WTC11 (cell line): ENCODE measurements at regions not wholly inside any gene's neighbourhood (a gene's known extent, or its start where the extent isn't known, plus 50 kb on each side); places are given as distances from the start of the nearest gene placed in this dataset.
"Not testable (repeated sequence)": the region's sequence is repeated elsewhere in the genome, so short reads cannot be mapped to it uniquely, and the experiment has no call there.

Experiments
- ATAC-seq: fragments of 200-7000 bp; cut with Tn5 transposase; 2 replicates; pipeline ENCODE4 v1.10.0; 2021; ENCODE audit warnings: mild to moderate bottlenecking, moderate library complexity
- CTCF ChIA-PET: fragments of 300-600 bp; sonication (Branson Sonifier 250); formaldehyde crosslinking; loops from one replicate; lab custom pipeline; 2021; ENCODE audit warnings: antibody characterized with exemption; lab: Charles Lee
- POLR2A ChIA-PET: fragments of 350-600 bp; sonication (Branson Sonifier 250); formaldehyde crosslinking; loops from one replicate; lab custom pipeline; 2021; ENCODE audit warnings: antibody characterized with exemption; lab: Charles Lee
- DNase-seq: peaks from one replicate; pipeline ENCODE4 v3.0.0; 2021; ENCODE audit warnings: low spot score
- H3K27ac Mint-ChIP-seq: 2 replicates; pipeline ENCODE4 v1.8.0; 2021; ENCODE audit warnings: mixed read lengths
- H3K27me3 Mint-ChIP-seq: 2 replicates; pipeline ENCODE4 v1.8.0; 2021; ENCODE audit warnings: low read depth, mild to moderate bottlenecking, moderate library complexity, mixed read lengths
- H3K36me3 Mint-ChIP-seq: 2 replicates; pipeline ENCODE4 v1.8.0; 2021; ENCODE audit warnings: mixed read lengths
- H3K4me1 Mint-ChIP-seq: 2 replicates; pipeline ENCODE4 v1.8.0; 2022; ENCODE audit warnings: mixed read lengths
- H3K4me3 Mint-ChIP-seq: 2 replicates; pipeline ENCODE4 v1.8.0; 2021; ENCODE audit warnings: mild to moderate bottlenecking, moderate library complexity, mixed read lengths
- H3K9me3 Mint-ChIP-seq: 2 replicates; pipeline ENCODE4 v1.8.0; 2021; ENCODE audit warnings: mixed read lengths
- ATF2 ChIP-seq: sonication (generic); formaldehyde crosslinking; IDR thresholded peaks from 2 replicates; pipeline ENCODE4 v1.8.1; 2022; ENCODE audit warnings: low read depth, missing genetic modification reagents, borderline replicate concordance
- FOXP4 ChIP-seq: sonication (generic); formaldehyde crosslinking; IDR thresholded peaks from 2 replicates; pipeline ENCODE4 v1.8.0; 2022; ENCODE audit warnings: mild to moderate bottlenecking, missing genetic modification reagents
- GTF2I ChIP-seq: fragments of 250-450 bp; sonication (Bioruptor Pico); conservative IDR thresholded peaks from 2 replicates; pipeline ENCODE4 v1.4.0; 2021; ENCODE audit warnings: mild to moderate bottlenecking
- HMGA2 ChIP-seq: fragments of 250-450 bp; sonication (Bioruptor Pico); IDR thresholded peaks from 2 replicates; pipeline ENCODE4 v1.4.0; 2021; ENCODE audit warnings: mild to moderate bottlenecking, moderate library complexity
- IRF1 ChIP-seq: sonication (generic); formaldehyde crosslinking; IDR thresholded peaks from 2 replicates; pipeline ENCODE4 v1.8.0; 2023; ENCODE audit warnings: missing genetic modification reagents
- JUN ChIP-seq: sonication (generic); formaldehyde crosslinking; IDR thresholded peaks from 2 replicates; pipeline ENCODE4 v1.8.0; 2023; ENCODE audit warnings: mild to moderate bottlenecking, missing genetic modification reagents
- NFATC4 ChIP-seq: fragments of 250-450 bp; sonication (Bioruptor Pico); IDR thresholded peaks from 2 replicates; pipeline ENCODE4 v1.9.0; 2021; ENCODE audit warnings: mild to moderate bottlenecking
- NFYB ChIP-seq: sonication (generic); formaldehyde crosslinking; conservative IDR thresholded peaks from 2 replicates; pipeline ENCODE4 v1.8.0; 2022; ENCODE audit warnings: low read depth, missing genetic modification reagents
- NR2C2 ChIP-seq: sonication (generic); formaldehyde crosslinking; IDR thresholded peaks from 2 replicates; pipeline ENCODE4 v1.8.0; 2022; ENCODE audit warnings: mild to moderate bottlenecking, missing genetic modification reagents
- PREB ChIP-seq: sonication (generic); formaldehyde crosslinking; IDR thresholded peaks from 2 replicates; pipeline ENCODE4 v1.8.1; 2022; ENCODE audit warnings: mild to moderate bottlenecking, missing genetic modification reagents, moderate library complexity, borderline replicate concordance
- RORB ChIP-seq: fragments of 250-450 bp; sonication (Bioruptor Pico); IDR thresholded peaks from 2 replicates; pipeline ENCODE4 v1.9.0; 2021; ENCODE audit warnings: mild to moderate bottlenecking
- SMAD3 ChIP-seq: sonication (generic); formaldehyde crosslinking; IDR thresholded peaks from 2 replicates; pipeline ENCODE4 v1.8.0; 2022; ENCODE audit warnings: missing genetic modification reagents, mild to moderate bottlenecking, borderline replicate concordance
- SP1 ChIP-seq: sonication (generic); formaldehyde crosslinking; conservative IDR thresholded peaks from 2 replicates; pipeline ENCODE4 v1.8.1; 2022; ENCODE audit warnings: missing genetic modification reagents
- TP53 ChIP-seq: sonication (generic); formaldehyde crosslinking; IDR thresholded peaks from 2 replicates; pipeline ENCODE4 v1.8.1; 2023; ENCODE audit warnings: mild to moderate bottlenecking, missing genetic modification reagents
- ZNF121 ChIP-seq: sonication (generic); formaldehyde crosslinking; IDR thresholded peaks from 2 replicates; pipeline ENCODE4 v1.8.0; 2023; ENCODE audit warnings: missing genetic modification reagents
- ZNF219 ChIP-seq: sonication (generic); formaldehyde crosslinking; IDR thresholded peaks from 2 replicates; pipeline ENCODE4 v1.8.0; 2023; ENCODE audit warnings: missing genetic modification reagents, mild to moderate bottlenecking, borderline replicate concordance
- ZNF281 ChIP-seq: sonication (generic); formaldehyde crosslinking; IDR thresholded peaks from 2 replicates; pipeline ENCODE4 v1.8.0; 2023; ENCODE audit warnings: mild to moderate bottlenecking, missing genetic modification reagents
- ZNF416 ChIP-seq: fragments of 250-450 bp; sonication (Bioruptor Pico); IDR thresholded peaks from 2 replicates; pipeline ENCODE4 v1.9.0; 2021; ENCODE audit warnings: mild to moderate bottlenecking, inconsistent platforms
- ZNF532 ChIP-seq: fragments of 250-450 bp; sonication (Bioruptor Pico); IDR thresholded peaks from 2 replicates; pipeline ENCODE4 v1.9.0; 2021; ENCODE audit warnings: mild to moderate bottlenecking, borderline replicate concordance

GRCh38 chr17:83192789-83193335, 113.5 kb downstream of the METRNL start:
- ATAC-seq, DNase-seq, POLR2A ChIA-PET, H3K27me3 Mint-ChIP-seq, H3K4me1 Mint-ChIP-seq, H3K27ac Mint-ChIP-seq, H3K36me3 Mint-ChIP-seq, CTCF ChIA-PET, H3K4me3 Mint-ChIP-seq: not testable (repeated sequence)
- peaks cover 31% of the 10 kb centered on the region for H3K9me3 Mint-ChIP-seq

GRCh38 chr17:83193336-83194185, 114.2 kb downstream of the METRNL start:
- DNase-seq: peak; percentile 2
- H3K4me1 Mint-ChIP-seq: no peaks in the 10 kb centered on the region
- TF ChIP-seq PREB (no peak), ZNF219 (CRISPR knock-in tag) (no peak), JUN (CRISPR knock-in tag) (no peak), NFYB (CRISPR knock-in tag) (no peak), RORB (CRISPR knock-in tag) (no peak)
- TF ChIP-seq, all 79 proteins: peak for 0
- Mint-ChIP-seq H3K36me3 (peaks cover 6% of the 10 kb centered on the region; the same call in 1 of the 2 replicates), H3K4me3 (no peak overlapping the region), H3K27ac (no peak overlapping the region), H3K9me3 (peaks cover 26% of the 10 kb centered on the region), H3K27me3 (no peaks in the 10 kb centered on the region; the same call in 1 of the 2 replicates)
- no peak for ATAC-seq
- CTCF ChIA-PET: no interaction called here
- POLR2A ChIA-PET: no interaction called here

- POLR2A ChIA-PET: no interaction called here
- ATAC-seq: no peak
- H3K9me3 Mint-ChIP-seq: peaks cover 20% of the 10 kb centered on the region
- TF ChIP-seq NFATC4: no peak
- TF ChIP-seq NR2C2 (CRISPR knock-in tag): no peak
- no peak for TF ChIP-seq SP1 (CRISPR knock-in tag)
- TF ChIP-seq TP53 (CRISPR knock-in tag): no peak
- no peak for TF ChIP-seq ZNF281 (CRISPR knock-in tag)
- no peak for TF ChIP-seq SMAD3 (CRISPR knock-in tag)
- TF ChIP-seq HMGA2 (CRISPR knock-in tag): no peak
- no peak for TF ChIP-seq ZNF121 (CRISPR knock-in tag)
- no peak for TF ChIP-seq ZNF532 (CRISPR knock-in tag)
- TF ChIP-seq GTF2I (CRISPR knock-in tag): no peak
- TF ChIP-seq ATF2 (CRISPR knock-in tag): no peak
- TF ChIP-seq FOXP4 (CRISPR knock-in tag): no peak
- TF ChIP-seq IRF1 (CRISPR knock-in tag): no peak
- TF ChIP-seq ZNF416 (CRISPR knock-in tag): no peak
Observed at GRCh38 chr17:83194186-83194561, 114.8 kb downstream of the METRNL start.

More at GRCh38 chr17:83194186-83194561, 114.8 kb downstream of the METRNL start:
- DNase-seq: no peak
- no peaks in the 10 kb centered on the region; the same call in 1 of the 2 replicates for H3K27me3 Mint-ChIP-seq
- H3K4me3 Mint-ChIP-seq: no peak overlapping the region
- no peak overlapping the region for H3K27ac Mint-ChIP-seq
- H3K36me3 Mint-ChIP-seq: peaks cover 6% of the 10 kb centered on the region; the same call in 1 of the 2 replicates
- no peaks in the 10 kb centered on the region for H3K4me1 Mint-ChIP-seq
- CTCF ChIA-PET: no interaction called here
